ENCODE measurements at regions not wholly inside any gene's neighbourhood (a gene's known extent, or its start where the extent isn't known, plus 50 kb on each side); places are given as distances from the start of the nearest gene placed in this dataset.
A peak's percentile ranks its signal among the peaks of the same experiment; 100 is the strongest.
"Not testable (repeated sequence)": the region's sequence is repeated elsewhere in the genome, so short reads cannot be mapped to it uniquely, and the experiment has no call there.

GRCh38 chr16:21519361-21520133 lies 79.8 kb upstream of the METTL9 start:
- not testable (repeated sequence) for H3K36me3 ChIP-seq (ENCODE audit: control insufficient read depth, insufficient read depth, low read length); H3K27me3 Mint-ChIP-seq (ENCODE audit: low read depth in 2 of 2); H3K9me3 ChIP-seq (ENCODE audit: control insufficient read depth, insufficient read depth, low read length); H3K9me3 Mint-ChIP-seq; H3K36me3 Mint-ChIP-seq; H3K27me3 ChIP-seq (ENCODE audit: control insufficient read depth, insufficient read depth, low read length)
- peak overlapping the region; percentile 94 to 98 for H3K27ac Mint-ChIP-seq
- Histone ChIP-seq H3K27ac (ENCODE audit: low read length) (peak overlapping the region; percentile 72), H3K4me1 (ENCODE audit: control insufficient read depth, insufficient read depth, low read length) (peaks cover 27% of the 10 kb centered on the region), H3K4me3 (ENCODE audit: low read length) (peak overlapping the region; percentile 55)
- peak; percentile 19 to 47 for DNase-seq
- intact Hi-C loops (cut with micrococcal nuclease): loop anchor here (1.0 to 10.0 kb wide), 2 partner anchors 22 to 125 kb away; no protein-coding TSS in a partner anchor
- peaks cover 17 to 19% of the 10 kb centered on the region in 2 donors for H3K4me1 Mint-ChIP-seq
- H3K4me3 Mint-ChIP-seq: peak overlapping the region; percentile 98
- peak in 2 of 3 donors; percentile 3 to 22 for ATAC-seq
- WGBS (ENCODE audit: insufficient coverage): 0% methylated on average over 47 of the region's 52 CpGs

- peak overlapping the region; percentile 55 for H3K4me3 ChIP-seq (ENCODE audit: low read length)
- H3K4me1 ChIP-seq (ENCODE audit: control insufficient read depth, insufficient read depth, low read length): peaks cover 24% of the 10 kb centered on the region
- not testable (repeated sequence) for H3K9me3 Mint-ChIP-seq; H3K36me3 ChIP-seq (ENCODE audit: control insufficient read depth, insufficient read depth, low read length); H3K27me3 Mint-ChIP-seq (ENCODE audit: low read depth in 2 of 2); H3K27me3 ChIP-seq (ENCODE audit: control insufficient read depth, insufficient read depth, low read length); H3K9me3 ChIP-seq (ENCODE audit: control insufficient read depth, insufficient read depth, low read length); H3K36me3 Mint-ChIP-seq
- ATAC-seq (peak; percentile 74 to 93 (median 83)), DNase-seq (peak; percentile 99 to 100)
- Mint-ChIP-seq H3K4me3 (peak overlapping the region; percentile 98), H3K27ac (peak overlapping the region; percentile 94 to 98), H3K4me1 (peaks cover 17 to 19% of the 10 kb centered on the region in 2 donors)
- H3K27ac ChIP-seq (ENCODE audit: low read length): peak overlapping the region; percentile 72
- intact Hi-C loops (cut with micrococcal nuclease): loop anchor here (10.0 kb wide), 1 partner anchor 124 kb away; no protein-coding TSS in a partner anchor
- WGBS (ENCODE audit: insufficient coverage): 3% methylated on average over 93 of the region's 101 CpGs
Observed at GRCh38 chr16:21520134-21521047, 79.0 kb upstream of the METTL9 start.

- not testable (repeated sequence) for DNase-seq; H3K27ac ChIP-seq (ENCODE audit: low read length); H3K36me3 Mint-ChIP-seq; H3K4me3 ChIP-seq (ENCODE audit: low read length); H3K4me3 Mint-ChIP-seq; H3K9me3 Mint-ChIP-seq; H3K36me3 ChIP-seq (ENCODE audit: control insufficient read depth, insufficient read depth, low read length); ATAC-seq; H3K27me3 ChIP-seq (ENCODE audit: control insufficient read depth, insufficient read depth, low read length); H3K9me3 ChIP-seq (ENCODE audit: control insufficient read depth, insufficient read depth, low read length); H3K27me3 Mint-ChIP-seq (ENCODE audit: low read depth in 2 of 2)
- H3K4me1 ChIP-seq (ENCODE audit: control insufficient read depth, insufficient read depth, low read length): peaks cover 24% of the 10 kb centered on the region
- WGBS (ENCODE audit: insufficient coverage): 86% methylated on average over 6 of the region's 8 CpGs
- Mint-ChIP-seq H3K27ac (peak overlapping the region in 1 of 2 donors; percentile 94), H3K4me1 (peaks cover 17 to 19% of the 10 kb centered on the region in 2 donors)
- intact Hi-C loops (cut with micrococcal nuclease): loop anchor here (10.0 kb wide), 1 partner anchor 124 kb away; no protein-coding TSS in a partner anchor
Observed at GRCh38 chr16:21521048-21521389, 78.4 kb upstream of the METTL9 start.

- intact Hi-C loops (cut with micrococcal nuclease): loop anchor here (10.0 kb wide), 1 partner anchor 123 kb away; no protein-coding TSS in a partner anchor
- H3K27ac Mint-ChIP-seq, DNase-seq: not testable (repeated sequence)
Observed at GRCh38 chr16:21521390-21522143, 77.8 kb upstream of the METTL9 start.

GRCh38 chr16:21522846-21523245 lies 76.5 kb upstream of the METTL9 start:
- not testable (repeated sequence) for H3K4me3 Mint-ChIP-seq; H3K27ac ChIP-seq (ENCODE audit: low read length); ATAC-seq; DNase-seq; H3K27me3 ChIP-seq (ENCODE audit: control insufficient read depth, insufficient read depth, low read length); H3K27me3 Mint-ChIP-seq (ENCODE audit: low read depth in 2 of 2); H3K9me3 ChIP-seq (ENCODE audit: control insufficient read depth, insufficient read depth, low read length); H3K9me3 Mint-ChIP-seq; H3K4me3 ChIP-seq (ENCODE audit: low read length); H3K36me3 Mint-ChIP-seq; H3K27ac Mint-ChIP-seq; H3K36me3 ChIP-seq (ENCODE audit: control insufficient read depth, insufficient read depth, low read length)
- WGBS (ENCODE audit: insufficient coverage): 98% methylated on average over 20 of the region's 20 CpGs
- H3K4me1 Mint-ChIP-seq: peaks cover 17 to 18% of the 10 kb centered on the region in 2 donors
- intact Hi-C loops (cut with micrococcal nuclease): loop anchor here (10.0 kb wide), 1 partner anchor 122 kb away; no protein-coding TSS in a partner anchor
- peaks cover 22% of the 10 kb centered on the region for H3K4me1 ChIP-seq (ENCODE audit: control insufficient read depth, insufficient read depth, low read length)

More at GRCh38 chr16:21521390-21522143, 77.8 kb upstream of the METTL9 start:
- WGBS (ENCODE audit: insufficient coverage): 97% methylated on average over 22 of the region's 24 CpGs
- not testable (repeated sequence) for H3K9me3 ChIP-seq (ENCODE audit: control insufficient read depth, insufficient read depth, low read length); H3K27me3 ChIP-seq (ENCODE audit: control insufficient read depth, insufficient read depth, low read length); ATAC-seq; H3K27me3 Mint-ChIP-seq (ENCODE audit: low read depth in 2 of 2); H3K27ac ChIP-seq (ENCODE audit: low read length); H3K36me3 Mint-ChIP-seq; H3K4me3 ChIP-seq (ENCODE audit: low read length); H3K4me3 Mint-ChIP-seq; H3K9me3 Mint-ChIP-seq; H3K36me3 ChIP-seq (ENCODE audit: control insufficient read depth, insufficient read depth, low read length)
- H3K4me1 Mint-ChIP-seq: peaks cover 17 to 19% of the 10 kb centered on the region in 2 donors
- peaks cover 24% of the 10 kb centered on the region for H3K4me1 ChIP-seq (ENCODE audit: control insufficient read depth, insufficient read depth, low read length)
